Activated CD4-positive, alpha-beta T cell treated with anti-CD3 and anti-CD28 coated beads, Interleukin-2, amount 50 U/mL, for 48 hours (primary cell): ENCODE measurements at regions not wholly inside any gene's neighbourhood (a gene's known extent, or its start where the extent isn't known, plus 50 kb on each side); places are given as distances from the start of the nearest gene placed in this dataset.
"Not testable (repeated sequence)": the region's sequence is repeated elsewhere in the genome, so short reads cannot be mapped to it uniquely, and the experiment has no call there.

Experiments used
- DNase-seq, 2 experiments: peaks; one replicate each; pipeline ENCODE4 v3.0.0-alpha.2; 2020

DNA sequence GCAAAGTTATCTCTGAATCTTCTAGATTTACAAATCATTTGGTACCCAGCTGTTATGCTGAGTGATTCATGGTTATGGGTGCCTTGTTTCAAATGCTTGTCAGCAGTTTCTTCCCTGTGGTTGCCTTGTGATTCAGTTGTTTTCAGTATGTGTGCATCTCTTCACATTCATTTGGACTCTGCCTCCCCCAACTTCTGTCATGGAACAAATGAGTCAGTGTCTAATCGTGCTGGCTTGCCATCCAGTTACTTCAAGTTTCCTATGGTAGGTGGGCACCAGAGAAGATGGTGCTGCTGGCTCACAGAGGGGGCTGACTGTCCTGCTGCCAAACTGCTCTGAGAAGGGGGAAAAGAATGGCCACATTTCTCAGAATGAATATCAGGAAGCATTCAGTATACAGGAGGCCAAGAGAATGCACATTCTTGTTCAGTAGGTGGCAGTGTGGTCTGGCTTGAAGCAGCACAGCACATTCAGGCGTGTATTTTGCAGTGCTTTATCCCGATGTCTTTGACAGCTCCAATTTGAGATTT, 260.9 kb downstream of the GLUD2 start:
- DNase-seq, result peak; percentile 49 to 67

DNA sequence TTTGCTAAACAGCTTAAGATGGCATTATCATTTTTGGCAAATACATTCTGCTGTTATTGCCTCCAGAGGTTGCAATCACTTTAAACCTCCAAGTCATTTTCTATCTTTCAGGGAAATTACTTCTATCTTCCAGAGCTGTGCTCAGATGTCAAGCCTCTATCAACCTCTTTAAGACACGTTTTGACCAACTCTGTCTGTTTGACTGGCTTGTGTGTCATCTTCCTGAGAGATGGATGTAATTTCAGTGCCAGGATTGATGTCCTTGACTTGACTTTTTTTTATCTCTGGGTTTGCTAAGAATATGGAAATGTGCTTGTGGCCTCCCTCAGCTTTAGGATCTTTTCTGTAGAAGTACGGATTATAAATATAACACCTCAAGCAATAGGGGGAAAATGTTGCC, 263.4 kb downstream of the GLUD2 start:
- DNase-seq, result no peak

DNA sequence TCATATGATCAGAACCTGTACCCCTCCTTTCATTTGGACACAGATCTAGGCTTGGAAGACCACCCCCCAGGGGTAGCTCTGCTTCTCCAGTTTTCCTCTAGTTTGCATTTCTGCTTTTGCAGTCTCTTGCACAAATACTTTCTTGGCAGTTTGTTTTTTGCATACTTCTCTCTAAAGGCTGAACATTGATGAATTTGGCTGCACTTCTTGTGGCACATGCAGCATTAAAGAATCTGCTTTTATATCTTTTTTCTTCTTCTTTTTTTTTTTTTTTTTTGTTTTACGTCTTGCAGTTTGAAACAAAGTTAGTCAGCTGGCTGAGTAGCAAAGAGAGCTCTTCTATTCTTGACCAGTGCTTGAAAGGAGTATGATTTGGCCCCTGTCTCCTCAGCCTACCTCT, 273.0 kb downstream of the GLUD2 start:
- no peak for DNase-seq

- DNase-seq, result no peak
These were observed 274.7 kb downstream of the GLUD2 start for GRCh38 chrX:121322159-121322558.

DNA sequence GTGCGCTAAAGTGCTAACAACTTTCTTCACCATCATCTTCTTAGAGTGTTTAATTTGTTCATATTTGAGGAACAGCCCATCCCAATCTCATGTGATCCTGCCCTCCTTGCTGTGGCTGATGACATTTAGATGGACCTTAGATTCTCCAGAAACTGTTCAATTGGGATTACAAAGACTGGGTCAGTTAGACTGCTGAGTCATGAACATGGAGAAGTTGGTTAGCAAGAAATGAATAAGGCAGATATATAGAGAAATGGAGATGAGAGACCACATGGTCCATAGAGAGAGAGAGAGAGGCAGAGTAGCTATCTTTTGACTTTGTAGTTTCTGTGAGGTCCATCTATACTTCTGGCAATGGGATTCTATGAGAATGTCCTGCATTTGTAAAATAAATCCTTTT, 275.9 kb downstream of the GLUD2 start:
- no peak for DNase-seq

DNA sequence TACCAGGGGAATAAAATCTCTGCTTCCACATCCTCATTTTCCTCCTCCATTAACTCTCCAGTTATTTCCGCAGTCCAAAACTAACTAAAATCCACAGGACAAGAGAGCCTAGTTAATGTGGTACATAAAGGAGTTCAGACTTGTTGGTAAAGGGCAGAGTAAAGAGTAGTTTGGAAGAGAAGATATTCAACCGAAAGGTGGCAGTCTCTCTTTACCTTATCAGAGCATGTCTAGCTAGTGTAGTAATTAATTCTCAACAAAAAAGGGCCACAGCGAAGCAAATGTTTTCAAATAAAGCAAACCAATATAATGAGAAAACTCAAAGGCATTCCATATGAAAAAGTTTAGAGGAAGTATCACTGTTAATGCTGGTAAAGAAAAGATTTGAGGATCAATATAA, 286.5 kb downstream of the GLUD2 start:
- no peak for DNase-seq

- no peak for DNase-seq
These were observed 289.5 kb downstream of the GLUD2 start for GRCh38 chrX:121336831-121337421.

DNA sequence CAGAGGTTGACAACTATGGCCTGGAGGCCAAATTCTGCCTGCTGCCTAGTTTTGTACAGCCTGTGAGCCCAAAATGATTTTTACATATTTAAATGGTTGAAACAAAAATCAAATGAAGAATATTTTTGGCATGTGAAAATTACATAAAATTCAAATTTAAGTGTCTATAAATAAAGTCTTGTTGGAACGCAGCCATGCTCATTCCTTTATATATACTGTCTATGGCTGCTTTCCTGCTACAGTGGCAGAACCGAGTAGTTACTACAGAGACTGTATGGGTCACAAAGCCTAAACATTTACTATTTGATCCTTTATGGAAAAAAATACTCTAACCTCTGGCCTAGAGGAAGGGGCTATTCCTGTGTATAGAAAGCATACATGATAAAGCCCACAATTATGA, 290.4 kb downstream of the GLUD2 start:
- no peak for DNase-seq

DNA sequence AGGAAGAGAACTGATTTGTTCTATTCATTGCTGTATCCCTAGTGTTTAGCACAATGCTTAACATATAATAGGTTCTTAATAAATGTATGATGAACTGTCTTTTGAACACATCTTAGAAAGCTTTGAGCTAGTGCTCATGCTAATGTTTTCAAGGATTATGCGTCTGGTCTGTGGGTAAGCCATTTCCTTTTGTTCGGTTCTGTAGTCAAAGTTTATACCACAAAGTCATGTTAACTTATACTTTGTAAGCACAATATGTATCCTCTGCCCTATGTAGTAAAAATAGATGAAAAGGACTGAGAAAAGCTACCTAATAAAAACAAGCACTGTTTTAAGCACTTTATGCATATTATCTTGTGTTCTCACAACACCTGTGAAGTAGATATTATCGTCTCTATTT, 301.9 kb downstream of the GLUD2 start:
- no peak for DNase-seq

GRCh38 chrX:121356139-121356849, 308.9 kb downstream of the GLUD2 start:
- no peak for DNase-seq

GRCh38 chrX:121356850-121357171, 309.4 kb downstream of the GLUD2 start:
- DNase-seq, result no peak

GRCh38 chrX:121360280-121360679, 312.9 kb downstream of the GLUD2 start:
- no peak for DNase-seq

- DNase-seq, result no peak
These were observed 318.3 kb downstream of the GLUD2 start for GRCh38 chrX:121365572-121366161.

- no peak for DNase-seq
These were observed 327.1 kb downstream of the GLUD2 start for GRCh38 chrX:121374471-121374870.

GRCh38 chrX:121381915-121382314, 334.5 kb downstream of the GLUD2 start:
- DNase-seq, result not testable (repeated sequence)

GRCh38 chrX:121389976-121390714, 342.7 kb downstream of the GLUD2 start:
- no peak for DNase-seq

- DNase-seq, result no peak
These were observed 358.4 kb downstream of the GLUD2 start for GRCh38 chrX:121405826-121406225.

DNA sequence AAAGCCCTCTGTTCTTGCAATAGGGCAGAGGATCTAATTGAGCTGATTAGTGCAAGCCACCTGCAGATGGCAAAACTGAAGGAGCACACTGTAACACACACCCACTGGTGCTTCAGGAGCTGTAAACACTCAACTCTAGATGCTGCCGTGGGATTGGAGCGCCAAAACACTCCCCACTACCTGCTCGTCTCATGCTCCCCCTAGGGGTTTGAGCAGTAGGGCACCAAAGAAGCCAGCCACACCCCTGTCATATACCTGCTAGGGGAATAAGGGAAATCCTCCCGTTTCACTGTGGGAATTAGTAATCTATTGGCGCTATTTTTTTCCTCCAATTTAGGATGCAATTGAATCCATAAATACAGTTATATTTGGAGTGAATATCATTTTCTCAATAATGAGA, 360.2 kb downstream of the GLUD2 start:
- DNase-seq, result no peak

DNA sequence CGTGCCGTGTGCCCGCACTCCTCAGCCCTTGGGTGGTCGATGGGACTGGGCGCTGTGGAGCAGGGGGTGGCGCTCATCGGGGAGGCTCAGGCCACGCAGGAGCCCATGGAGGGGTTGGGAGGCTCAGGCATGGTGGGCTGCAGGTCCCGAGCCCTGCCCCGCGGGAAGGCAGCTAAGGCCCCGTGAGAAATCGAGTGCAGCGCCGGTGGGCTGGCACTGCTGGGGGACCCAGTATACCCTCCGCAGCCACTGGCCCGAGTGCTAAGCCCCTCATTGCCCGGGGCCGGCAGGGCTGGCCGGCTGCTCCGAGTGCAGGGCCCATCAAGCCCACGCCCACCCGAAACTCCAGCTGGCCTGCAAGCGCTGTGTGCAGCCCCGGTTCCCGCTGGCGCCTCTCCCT, 384.1 kb downstream of the GLUD2 start:
- DNase-seq, result not testable (repeated sequence)

DNA sequence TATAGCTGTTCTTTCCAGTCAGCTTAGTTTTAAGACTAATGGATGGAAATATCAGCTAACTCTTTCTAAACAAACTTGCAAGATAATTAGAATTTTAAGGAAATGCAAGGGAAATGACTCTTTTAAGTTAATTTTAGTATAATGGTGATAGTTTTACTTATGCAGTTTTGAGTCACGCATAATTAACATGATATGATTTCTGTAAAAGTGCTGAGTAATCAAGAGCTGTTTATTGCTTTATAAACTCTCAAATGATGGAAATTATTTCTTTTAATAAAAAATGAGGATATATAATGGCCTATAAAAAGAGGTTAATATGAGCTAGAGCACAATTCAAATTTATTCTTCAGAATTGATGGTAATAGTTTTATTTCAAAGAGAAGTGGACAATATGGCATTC, 385.9 kb downstream of the GLUD2 start:
- no peak for DNase-seq

DNA sequence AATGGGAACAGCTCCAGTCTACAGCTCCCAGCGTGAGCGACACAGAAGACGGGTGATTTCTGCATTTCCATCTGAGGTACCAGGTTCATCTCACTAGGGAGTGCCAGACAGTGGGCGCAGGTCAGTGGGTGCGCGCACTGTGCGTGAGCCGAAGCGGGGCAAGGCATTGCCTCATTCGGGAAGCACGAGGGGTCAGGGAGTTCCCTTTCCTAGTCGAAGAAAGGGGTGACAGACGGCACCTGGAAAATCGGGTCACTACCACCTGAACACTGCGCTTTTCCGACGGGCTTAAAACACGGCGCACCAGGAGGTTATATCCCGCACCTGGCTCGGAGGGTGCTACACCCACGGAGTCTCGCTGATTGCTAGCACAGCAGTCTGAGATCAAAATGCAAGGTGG, 390.3 kb downstream of the GLUD2 start:
- not testable (repeated sequence) for DNase-seq

GRCh38 chrX:121455890-121456289, 408.5 kb downstream of the GLUD2 start:
- no peak for DNase-seq

DNA sequence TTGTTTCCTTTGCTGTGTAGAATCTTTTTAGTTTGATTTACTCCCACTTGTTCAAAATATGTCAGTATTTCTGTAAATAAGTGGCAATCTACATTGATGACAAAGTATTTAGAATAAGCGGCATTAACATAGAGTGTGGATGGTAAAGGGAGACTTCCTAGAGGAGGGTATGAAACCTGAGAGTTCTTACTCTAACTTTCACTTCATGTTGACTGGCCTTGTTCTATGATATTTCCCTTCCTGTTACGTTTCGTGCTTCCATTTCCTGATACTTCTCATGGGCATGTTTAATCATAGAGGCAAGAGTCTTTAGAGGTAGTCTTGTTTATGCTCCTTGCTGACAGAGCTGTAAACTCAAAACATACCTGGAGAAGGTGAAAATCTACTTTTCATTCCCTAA, 408.9 kb downstream of the GLUD2 start:
- DNase-seq, result no peak

DNA sequence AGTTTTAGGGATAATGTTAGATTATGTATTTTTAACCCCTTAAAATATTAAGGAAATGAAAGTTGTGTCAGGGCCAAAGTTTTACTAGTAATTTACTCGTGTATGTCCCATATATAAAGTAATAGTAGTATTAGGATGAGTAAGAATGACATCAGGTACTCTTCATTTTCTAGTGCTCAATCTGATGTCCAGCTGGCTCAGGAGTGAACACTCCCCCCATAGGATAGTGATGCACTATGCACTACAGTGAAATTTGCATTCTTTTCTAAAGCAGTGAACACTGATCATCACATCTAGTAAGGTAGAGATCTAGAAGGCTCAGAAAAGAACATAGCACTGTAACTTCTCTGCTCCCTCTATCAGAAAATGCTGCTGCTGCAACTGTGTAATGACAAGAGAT, 409.7 kb downstream of the GLUD2 start:
- no peak for DNase-seq
